ENCODE measurements at regions not wholly inside any gene's neighbourhood (a gene's known extent, or its start where the extent isn't known, plus 50 kb on each side); places are given as distances from the start of the nearest gene placed in this dataset.

DNA sequence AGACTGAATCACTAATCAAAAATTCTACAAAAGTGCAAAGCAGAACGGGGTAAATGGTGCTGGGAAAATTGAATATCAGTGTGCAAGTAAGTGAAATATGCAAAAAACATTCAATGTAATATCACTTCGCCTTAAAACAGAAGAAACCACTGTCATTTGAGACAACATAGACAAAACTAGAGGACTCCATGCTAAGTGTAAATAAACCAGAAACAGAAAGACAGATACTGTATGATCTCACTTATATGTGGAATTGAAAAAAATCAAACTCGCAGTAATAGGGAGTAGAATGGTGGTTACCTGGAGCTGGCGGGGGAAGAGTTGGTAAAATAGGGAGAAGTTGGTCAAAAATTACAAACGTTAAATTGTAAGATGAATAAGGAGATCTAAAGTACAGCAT, 1420.0 kb upstream of the CDH2 start:
- no peaks in the 10 kb centered on the region for H3K27me3 ChIP-seq (ENCODE audit: control insufficient read depth, insufficient read depth, low read length)
- no peak for TF ChIP-seq POLR2AphosphoS5 (IDR thresholded peaks at IDR 0.05; ENCODE audit: low read depth, low read length)
- TF ChIP-seq, protein P1, sequence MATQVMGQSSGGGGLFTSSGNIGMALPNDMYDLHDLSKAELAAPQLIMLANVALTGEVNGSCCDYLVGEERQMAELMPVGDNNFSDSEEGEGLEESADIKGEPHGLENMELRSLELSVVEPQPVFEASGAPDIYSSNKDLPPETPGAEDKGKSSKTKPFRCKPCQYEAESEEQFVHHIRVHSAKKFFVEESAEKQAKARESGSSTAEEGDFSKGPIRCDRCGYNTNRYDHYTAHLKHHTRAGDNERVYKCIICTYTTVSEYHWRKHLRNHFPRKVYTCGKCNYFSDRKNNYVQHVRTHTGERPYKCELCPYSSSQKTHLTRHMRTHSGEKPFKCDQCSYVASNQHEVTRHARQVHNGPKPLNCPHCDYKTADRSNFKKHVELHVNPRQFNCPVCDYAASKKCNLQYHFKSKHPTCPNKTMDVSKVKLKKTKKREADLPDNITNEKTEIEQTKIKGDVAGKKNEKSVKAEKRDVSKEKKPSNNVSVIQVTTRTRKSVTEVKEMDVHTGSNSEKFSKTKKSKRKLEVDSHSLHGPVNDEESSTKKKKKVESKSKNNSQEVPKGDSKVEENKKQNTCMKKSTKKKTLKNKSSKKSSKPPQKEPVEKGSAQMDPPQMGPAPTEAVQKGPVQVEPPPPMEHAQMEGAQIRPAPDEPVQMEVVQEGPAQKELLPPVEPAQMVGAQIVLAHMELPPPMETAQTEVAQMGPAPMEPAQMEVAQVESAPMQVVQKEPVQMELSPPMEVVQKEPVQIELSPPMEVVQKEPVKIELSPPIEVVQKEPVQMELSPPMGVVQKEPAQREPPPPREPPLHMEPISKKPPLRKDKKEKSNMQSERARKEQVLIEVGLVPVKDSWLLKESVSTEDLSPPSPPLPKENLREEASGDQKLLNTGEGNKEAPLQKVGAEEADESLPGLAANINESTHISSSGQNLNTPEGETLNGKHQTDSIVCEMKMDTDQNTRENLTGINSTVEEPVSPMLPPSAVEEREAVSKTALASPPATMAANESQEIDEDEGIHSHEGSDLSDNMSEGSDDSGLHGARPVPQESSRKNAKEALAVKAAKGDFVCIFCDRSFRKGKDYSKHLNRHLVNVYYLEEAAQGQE (IDR thresholded peaks at IDR 0.05; ENCODE audit: insufficient read depth in 1 of 2, low read depth in 2 of 2, low read length in 1 of 2) = no peak
- TF ChIP-seq CTCF (IDR thresholded peaks at IDR 0.05) = no peak
- no peak for TF ChIP-seq SIN3A (IDR thresholded peaks at IDR 0.05; ENCODE audit: borderline replicate concordance, insufficient read depth, low read depth, low read length)
- TF ChIP-seq TCF7L2 (IDR thresholded peaks at IDR 0.05; ENCODE audit: low read depth, low read length) = no peak
- intact Hi-C loops (cut with micrococcal nuclease; ENCODE audit: unreplicated experiment) (no loop called here), in situ Hi-C loops (cut with HindIII; ENCODE audit: low pct_unique_long_range_greater_than_20kb, low sequenced_read_pairs) (no loop called here)
- no peaks in the 10 kb centered on the region for H3K36me3 ChIP-seq (ENCODE audit: control insufficient read depth, insufficient read depth, low read length)
- CTCF ChIA-PET = no interaction called here
- POLR2A ChIA-PET = no interaction called here
- ATAC-seq = no peak
- no TSS peak for BruUV-seq (replicated peaks)
- H3K9me3 ChIP-seq (ENCODE audit: control insufficient read depth, insufficient read depth, low read depth, low read length) = no peaks in the 10 kb centered on the region
- DNase-seq (ENCODE audit: low read depth, low spot score) = no peak
- H3K4me3 ChIP-seq (ENCODE audit: low read depth in 2 of 2, low read length in 2 of 2) = no peak overlapping the region
- H3K4me1 ChIP-seq (ENCODE audit: control insufficient read depth, insufficient read depth, low read length) = no peaks in the 10 kb centered on the region
- no peak overlapping the region for H3K27ac ChIP-seq (ENCODE audit: low read length)

DNA sequence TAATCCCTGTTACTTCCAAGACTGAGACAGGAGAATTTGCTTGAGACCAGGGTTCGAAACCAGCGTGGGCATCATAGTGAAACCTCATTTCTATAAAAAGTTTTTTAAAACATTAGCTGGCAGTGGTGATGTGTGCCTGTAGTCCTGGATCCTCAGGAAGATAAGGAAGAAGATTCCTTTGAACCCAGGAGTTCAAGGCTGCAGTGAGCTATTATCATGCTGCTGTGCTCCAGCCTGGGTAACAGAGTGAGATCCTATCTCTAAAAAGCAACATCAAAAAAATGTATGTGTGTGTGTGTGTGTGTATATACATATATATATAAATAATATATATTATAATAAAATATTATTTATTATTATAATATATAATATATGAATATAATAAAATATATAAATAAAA, 1417.6 kb upstream of the CDH2 start:
- intact Hi-C loops (cut with micrococcal nuclease; ENCODE audit: unreplicated experiment) (no loop called here), in situ Hi-C loops (cut with HindIII; ENCODE audit: low pct_unique_long_range_greater_than_20kb, low sequenced_read_pairs) (no loop called here)
- ATAC-seq = no peak
- BruUV-seq (replicated peaks) = no TSS peak
- no peaks in the 10 kb centered on the region for H3K36me3 ChIP-seq (ENCODE audit: control insufficient read depth, insufficient read depth, low read length)
- no peak overlapping the region for H3K4me3 ChIP-seq (ENCODE audit: low read depth in 2 of 2, low read length in 2 of 2)
- no peak overlapping the region for H3K27ac ChIP-seq (ENCODE audit: low read length)
- H3K9me3 ChIP-seq (ENCODE audit: control insufficient read depth, insufficient read depth, low read depth, low read length) = no peaks in the 10 kb centered on the region
- no peak for DNase-seq (ENCODE audit: low read depth, low spot score)
- ChIA-PET POLR2A (no interaction called here), CTCF (no interaction called here)
- H3K4me1 ChIP-seq (ENCODE audit: control insufficient read depth, insufficient read depth, low read length) = no peaks in the 10 kb centered on the region
- no peak for TF ChIP-seq TCF7L2 (IDR thresholded peaks at IDR 0.05; ENCODE audit: low read depth, low read length)
- no peak for TF ChIP-seq CTCF (IDR thresholded peaks at IDR 0.05)
- TF ChIP-seq, protein P1 (IDR thresholded peaks at IDR 0.05; ENCODE audit: insufficient read depth in 1 of 2, low read depth in 2 of 2, low read length in 1 of 2) = no peak
- TF ChIP-seq SIN3A (IDR thresholded peaks at IDR 0.05; ENCODE audit: borderline replicate concordance, insufficient read depth, low read depth, low read length) = no peak
- TF ChIP-seq POLR2AphosphoS5 (IDR thresholded peaks at IDR 0.05; ENCODE audit: low read depth, low read length) = no peak
- no peaks in the 10 kb centered on the region for H3K27me3 ChIP-seq (ENCODE audit: control insufficient read depth, insufficient read depth, low read length)

All from Panc1 (cell line).